D341Med (cell line): ENCODE measurements at regions not wholly inside any gene's neighbourhood (a gene's known extent, or its start where the extent isn't known, plus 50 kb on each side); places are given as distances from the start of the nearest gene placed in this dataset.

ENCODE experiments used
- DNase-seq: peaks from one replicate; pipeline ENCODE4 v3.0.0; 2012; ENCODE audit warnings: low spot score

GRCh38 chr5:155068616-155069100 lies 55.1 kb downstream of the KIF4B start:
- DNase-seq = no peak

GRCh38 chr5:155069961-155070360 lies 56.4 kb downstream of the KIF4B start:
- DNase-seq = no peak

GRCh38 chr5:155070781-155071180 lies 57.2 kb downstream of the KIF4B start:
- DNase-seq = no peak

- no peak for DNase-seq
These were observed 62.8 kb downstream of the KIF4B start for GRCh38 chr5:155076379-155076778.

- DNase-seq = no peak
These were observed 66.1 kb downstream of the KIF4B start for GRCh38 chr5:155079698-155080097.

GRCh38 chr5:155080721-155081120 lies 67.2 kb downstream of the KIF4B start:
- no peak for DNase-seq

GRCh38 chr5:155081618-155082017 lies 68.1 kb downstream of the KIF4B start:
- DNase-seq = no peak

GRCh38 chr5:155082401-155082800 lies 68.8 kb downstream of the KIF4B start:
- no peak for DNase-seq

- DNase-seq = no peak
These were observed 71.9 kb downstream of the KIF4B start for GRCh38 chr5:155085282-155085989.

- DNase-seq = no peak
These were observed 73.5 kb downstream of the KIF4B start for GRCh38 chr5:155087036-155087435.

- no peak for DNase-seq
These were observed 75.3 kb downstream of the KIF4B start for GRCh38 chr5:155088811-155089210.

- no peak for DNase-seq
These were observed 76.1 kb downstream of the KIF4B start for GRCh38 chr5:155089643-155090042.

- no peak for DNase-seq
These were observed 77.6 kb downstream of the KIF4B start for GRCh38 chr5:155091063-155091648.

- no peak for DNase-seq
These were observed 78.5 kb downstream of the KIF4B start for GRCh38 chr5:155091768-155092717.

GRCh38 chr5:155094455-155094854 lies 80.9 kb downstream of the KIF4B start:
- no peak for DNase-seq

- no peak for DNase-seq
These were observed 84.4 kb downstream of the KIF4B start for GRCh38 chr5:155097995-155098394.

GRCh38 chr5:155098433-155098832 lies 84.9 kb downstream of the KIF4B start:
- no peak for DNase-seq

- no peak for DNase-seq
These were observed 88.1 kb downstream of the KIF4B start for GRCh38 chr5:155101697-155102096.

- DNase-seq = no peak
These were observed 89.6 kb downstream of the KIF4B start for GRCh38 chr5:155103146-155103545.

- DNase-seq = no peak
These were observed 90.9 kb downstream of the KIF4B start for GRCh38 chr5:155104441-155104840.

GRCh38 chr5:155106221-155106620 lies 92.7 kb downstream of the KIF4B start:
- DNase-seq = no peak

- DNase-seq = no peak
These were observed 100.3 kb downstream of the KIF4B start for GRCh38 chr5:155113888-155114287.

- no peak for DNase-seq
These were observed 101.1 kb downstream of the KIF4B start for GRCh38 chr5:155114655-155115054.
